IgD-negative memory B cell (primary cell): ENCODE measurements at regions not wholly inside any gene's neighbourhood (a gene's known extent, or its start where the extent isn't known, plus 50 kb on each side); places are given as distances from the start of the nearest gene placed in this dataset.
A peak's percentile ranks its signal among the peaks of the same experiment; 100 is the strongest.

ENCODE experiments used
- H3K27ac Mint-ChIP-seq, 3 donors: one replicate each; pipeline ENCODE4 v1.8.0; 2020 to 2022; ENCODE audit warnings: mild to moderate bottlenecking in 3 of 3, mixed read lengths in 3 of 3, moderate library complexity in 1 of 3
- H3K27me3 Mint-ChIP-seq: one replicate; pipeline ENCODE4 v1.8.0; 2021; ENCODE audit warnings: mixed read lengths
- H3K36me3 Mint-ChIP-seq: one replicate; pipeline ENCODE4 v1.8.0; 2020; ENCODE audit warnings: mild to moderate bottlenecking, mixed read lengths
- H3K4me1 Mint-ChIP-seq, 3 donors: one replicate each; pipeline ENCODE4 v1.8.0; 2020 to 2022; ENCODE audit warnings: mixed read lengths in 3 of 3, mild to moderate bottlenecking in 1 of 3
- H3K4me3 Mint-ChIP-seq, 4 donors: one replicate each; pipeline ENCODE4 v1.8.0; 2020 to 2022; ENCODE audit warnings: mild to moderate bottlenecking in 4 of 4, mixed read lengths in 4 of 4, moderate library complexity in 3 of 4
- H3K9me3 Mint-ChIP-seq, 3 donors: one replicate each; pipeline ENCODE4 v1.8.0; 2020 to 2021; ENCODE audit warnings: mixed read lengths in 3 of 3, mild to moderate bottlenecking in 1 of 3

DNA sequence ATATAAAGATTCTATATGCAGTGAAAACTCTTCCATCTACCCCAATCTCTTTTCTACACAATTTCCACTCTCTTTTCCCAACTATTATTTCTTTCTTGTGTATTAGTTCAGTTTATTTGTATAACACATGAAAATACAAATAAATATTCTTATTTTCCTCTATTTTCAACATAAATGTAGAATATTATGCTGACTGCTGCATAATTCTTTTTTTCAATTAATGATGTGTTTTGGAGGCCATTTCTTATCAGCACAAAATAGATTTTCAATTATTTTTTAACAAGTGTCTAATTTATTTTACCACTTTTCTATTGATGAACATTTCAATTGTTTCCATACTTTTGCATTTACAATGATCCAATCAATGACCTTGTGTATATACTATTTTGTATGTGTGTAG, 557.7 kb upstream of the NR3C2 start:
- no peaks in the 10 kb centered on the region for H3K9me3 Mint-ChIP-seq
- no peak overlapping the region for H3K4me3 Mint-ChIP-seq
- no peaks in the 10 kb centered on the region for H3K4me1 Mint-ChIP-seq
- no peaks in the 10 kb centered on the region for H3K27me3 Mint-ChIP-seq
- H3K27ac Mint-ChIP-seq = no peak overlapping the region
- H3K36me3 Mint-ChIP-seq = peaks cover 2% of the 10 kb centered on the region

DNA sequence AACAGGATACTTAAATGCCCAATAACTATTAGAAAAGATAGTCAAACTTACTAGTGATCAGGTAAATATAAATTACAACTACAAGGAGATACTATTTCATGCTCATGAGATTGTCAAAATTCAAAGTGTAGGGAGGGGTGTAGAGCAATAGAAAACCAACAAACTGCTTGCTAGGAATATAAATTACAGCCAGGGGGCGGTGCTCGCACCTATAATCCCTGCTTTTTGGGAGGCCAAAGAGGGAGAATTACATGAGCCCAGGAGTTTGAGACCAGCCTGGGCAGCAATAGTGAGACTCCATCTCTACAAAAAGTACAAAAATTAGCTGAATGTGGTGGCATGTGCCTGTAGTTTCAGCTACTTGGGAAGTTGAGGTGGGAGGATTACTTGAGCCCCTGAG, 556.5 kb upstream of the NR3C2 start:
- Mint-ChIP-seq H3K9me3 (no peaks in the 10 kb centered on the region), H3K4me1 (no peaks in the 10 kb centered on the region), H3K36me3 (peaks cover 2% of the 10 kb centered on the region), H3K27ac (no peak overlapping the region), H3K27me3 (no peaks in the 10 kb centered on the region), H3K4me3 (no peak overlapping the region)

GRCh38 chr4:148986951-148987350, 544.7 kb upstream of the NR3C2 start:
- Mint-ChIP-seq H3K4me1 (no peaks in the 10 kb centered on the region), H3K4me3 (no peak overlapping the region)

DNA sequence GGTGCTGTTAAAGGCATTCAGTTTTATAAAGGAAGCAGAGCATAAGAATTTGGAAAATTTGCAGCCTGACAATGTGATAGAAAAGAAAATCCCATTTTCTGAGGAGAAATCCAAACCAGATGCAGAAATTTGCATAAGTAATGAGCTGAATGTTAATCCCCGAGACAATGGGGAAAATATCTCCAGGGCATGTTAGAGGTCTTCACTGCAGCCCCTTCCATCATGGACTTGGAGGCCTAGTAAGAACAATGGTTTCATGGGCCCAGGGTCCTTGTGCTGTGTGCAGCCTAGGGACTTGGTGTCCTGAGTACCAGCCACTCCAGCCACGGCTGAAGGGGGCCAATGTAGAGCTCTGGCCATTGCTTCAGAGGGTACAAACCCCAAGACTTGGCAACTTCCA, 542.7 kb upstream of the NR3C2 start:
- no peak overlapping the region for H3K4me3 Mint-ChIP-seq
- H3K27ac Mint-ChIP-seq = no peak overlapping the region
- peaks cover 0 to 11% (median 4%) of the 10 kb centered on the region in 3 donors for H3K4me1 Mint-ChIP-seq
- H3K27me3 Mint-ChIP-seq = no peaks in the 10 kb centered on the region
- H3K9me3 Mint-ChIP-seq = peaks cover 4 to 6% (median 4%) of the 10 kb centered on the region in 3 donors
- no peaks in the 10 kb centered on the region for H3K36me3 Mint-ChIP-seq

More at GRCh38 chr4:148986951-148987350, 544.7 kb upstream of the NR3C2 start:
- H3K27ac Mint-ChIP-seq = no peak overlapping the region
- H3K36me3 Mint-ChIP-seq = peaks cover 3% of the 10 kb centered on the region
- no peaks in the 10 kb centered on the region for H3K27me3 Mint-ChIP-seq
- H3K9me3 Mint-ChIP-seq = peaks cover 0 to 4% (median 3%) of the 10 kb centered on the region in 3 donors

- Mint-ChIP-seq H3K9me3 (peaks cover 4 to 8% (median 6%) of the 10 kb centered on the region in 3 donors), H3K4me3 (no peak overlapping the region), H3K27ac (no peak overlapping the region), H3K36me3 (no peaks in the 10 kb centered on the region), H3K4me1 (peaks cover 0 to 11% (median 4%) of the 10 kb centered on the region in 3 donors), H3K27me3 (no peaks in the 10 kb centered on the region)
Observed at GRCh38 chr4:148982200-148982599, 540.0 kb upstream of the NR3C2 start.

- Mint-ChIP-seq H3K27me3 (no peaks in the 10 kb centered on the region), H3K36me3 (no peaks in the 10 kb centered on the region), H3K9me3 (peaks cover 4 to 8% (median 5%) of the 10 kb centered on the region in 3 donors), H3K4me3 (peak overlapping the region in 1 of 4 donors; percentile 4), H3K4me1 (peaks cover 0 to 11% (median 4%) of the 10 kb centered on the region in 3 donors), H3K27ac (no peak overlapping the region)
Observed at GRCh38 chr4:148980782-148981480, 538.7 kb upstream of the NR3C2 start.

- H3K27me3 Mint-ChIP-seq = no peaks in the 10 kb centered on the region
- H3K4me1 Mint-ChIP-seq = peaks cover 0 to 11% (median 4%) of the 10 kb centered on the region in 3 donors
- H3K4me3 Mint-ChIP-seq = no peak overlapping the region
- no peak overlapping the region for H3K27ac Mint-ChIP-seq
- no peaks in the 10 kb centered on the region for H3K36me3 Mint-ChIP-seq
- H3K9me3 Mint-ChIP-seq = peaks cover 1 to 8% (median 7%) of the 10 kb centered on the region in 3 donors
Observed at GRCh38 chr4:148978301-148978700, 536.1 kb upstream of the NR3C2 start.

DNA sequence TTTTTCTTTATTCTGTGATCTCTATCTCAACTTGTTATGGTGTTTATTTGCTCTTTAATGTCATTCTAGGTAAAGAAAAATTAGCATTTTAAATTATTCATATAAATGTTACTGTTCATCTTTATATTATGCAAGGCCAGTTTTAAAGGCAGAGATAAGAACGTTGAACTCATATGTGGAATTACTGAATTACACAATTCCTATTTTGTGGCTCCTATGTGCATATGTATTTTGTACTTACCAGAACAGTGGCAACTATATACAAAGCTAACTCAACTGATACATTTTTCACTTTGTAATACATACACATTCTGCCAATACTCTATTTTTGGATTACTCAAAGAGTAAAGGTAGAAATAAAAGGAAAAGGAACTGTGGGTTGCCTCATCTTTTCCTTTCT, 533.2 kb upstream of the NR3C2 start:
- Mint-ChIP-seq H3K27me3 (no peaks in the 10 kb centered on the region), H3K36me3 (no peaks in the 10 kb centered on the region), H3K4me3 (no peak overlapping the region), H3K27ac (no peak overlapping the region), H3K9me3 (peaks cover 1 to 9% (median 5%) of the 10 kb centered on the region in 3 donors), H3K4me1 (peaks cover 0 to 1% (median 0%) of the 10 kb centered on the region in 3 donors)

- H3K27me3 Mint-ChIP-seq = no peaks in the 10 kb centered on the region
- H3K4me1 Mint-ChIP-seq = peaks cover 0 to 1% (median 0%) of the 10 kb centered on the region in 3 donors
- H3K27ac Mint-ChIP-seq = no peak overlapping the region
- no peak overlapping the region for H3K4me3 Mint-ChIP-seq
- peaks cover 0 to 5% (median 2%) of the 10 kb centered on the region in 3 donors for H3K9me3 Mint-ChIP-seq
- no peaks in the 10 kb centered on the region for H3K36me3 Mint-ChIP-seq
Observed at GRCh38 chr4:148965080-148965479, 522.9 kb upstream of the NR3C2 start.

DNA sequence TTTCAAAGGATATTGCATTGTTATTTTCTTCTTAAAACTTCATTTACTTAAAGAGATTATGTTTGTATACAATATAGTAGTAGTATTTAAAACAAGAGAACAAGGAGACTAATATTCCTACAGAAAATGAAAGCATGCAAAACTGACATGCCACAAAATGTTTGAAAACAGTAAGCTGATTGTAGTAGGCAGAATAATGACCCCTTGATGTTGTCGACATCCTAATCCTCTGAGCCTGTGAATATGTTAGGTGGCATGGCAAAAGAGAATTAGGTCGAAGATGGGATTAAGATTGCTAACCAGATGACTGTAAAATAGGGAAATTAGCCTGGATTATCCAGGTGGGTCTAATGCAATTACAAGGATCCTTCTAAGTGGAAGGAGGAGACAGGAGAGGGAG, 522.2 kb upstream of the NR3C2 start:
- no peaks in the 10 kb centered on the region for H3K36me3 Mint-ChIP-seq
- no peak overlapping the region for H3K4me3 Mint-ChIP-seq
- H3K9me3 Mint-ChIP-seq = peaks cover 0 to 5% (median 2%) of the 10 kb centered on the region in 3 donors
- no peaks in the 10 kb centered on the region for H3K27me3 Mint-ChIP-seq
- H3K4me1 Mint-ChIP-seq = peaks cover 0 to 1% (median 0%) of the 10 kb centered on the region in 3 donors
- H3K27ac Mint-ChIP-seq = no peak overlapping the region

DNA sequence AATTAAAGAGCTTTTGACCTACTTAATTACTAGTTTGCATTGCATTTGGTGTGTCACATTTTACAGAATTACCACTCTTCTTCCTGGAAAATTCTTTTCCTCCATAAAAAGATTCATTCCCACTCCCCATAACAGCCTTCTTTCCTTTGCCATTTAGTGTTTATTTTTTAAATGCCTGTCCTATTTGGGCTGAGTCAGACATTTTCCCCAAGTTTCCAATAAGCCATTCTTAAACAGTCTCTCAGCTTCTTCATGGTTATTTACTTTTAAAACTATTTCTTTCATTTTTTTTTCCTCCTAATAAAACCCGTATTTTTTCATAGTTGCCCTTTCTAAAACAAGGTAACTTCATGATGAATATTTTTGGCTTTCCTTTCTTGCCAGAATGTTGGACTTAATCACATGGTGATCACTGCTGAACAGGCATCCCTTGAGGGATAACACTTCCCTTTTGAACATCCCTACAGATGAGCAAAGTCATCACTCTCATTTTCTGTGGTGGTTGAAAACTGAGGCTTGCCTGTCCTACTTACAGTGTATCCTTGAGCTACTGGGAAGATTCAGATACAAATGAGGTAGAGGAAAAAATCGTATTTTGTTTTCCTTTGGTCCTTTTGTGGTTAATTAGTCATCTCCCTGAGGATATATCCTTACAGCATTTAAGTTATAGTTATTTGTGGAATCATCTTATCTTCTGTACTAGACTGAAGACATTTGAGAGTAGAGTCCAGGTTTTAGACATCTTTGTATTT, 520.5 kb upstream of the NR3C2 start:
- peaks cover 0 to 5% (median 2%) of the 10 kb centered on the region in 3 donors for H3K9me3 Mint-ChIP-seq
- H3K4me1 Mint-ChIP-seq = peaks cover 0 to 1% (median 0%) of the 10 kb centered on the region in 3 donors
- no peaks in the 10 kb centered on the region for H3K27me3 Mint-ChIP-seq

GRCh38 chr4:148961526-148961925, 519.3 kb upstream of the NR3C2 start:
- Mint-ChIP-seq H3K36me3 (no peaks in the 10 kb centered on the region), H3K4me1 (no peaks in the 10 kb centered on the region), H3K27ac (peak overlapping the region in 1 of 3 donors; percentile 20), H3K4me3 (no peak overlapping the region), H3K9me3 (peaks cover 0 to 5% (median 2%) of the 10 kb centered on the region in 3 donors), H3K27me3 (no peaks in the 10 kb centered on the region)

More for the DNA sequence above, 520.5 kb upstream of the NR3C2 start:
- peak overlapping the region in 1 of 3 donors; percentile 47 for H3K27ac Mint-ChIP-seq
- H3K36me3 Mint-ChIP-seq = no peaks in the 10 kb centered on the region
- no peak overlapping the region for H3K4me3 Mint-ChIP-seq

DNA sequence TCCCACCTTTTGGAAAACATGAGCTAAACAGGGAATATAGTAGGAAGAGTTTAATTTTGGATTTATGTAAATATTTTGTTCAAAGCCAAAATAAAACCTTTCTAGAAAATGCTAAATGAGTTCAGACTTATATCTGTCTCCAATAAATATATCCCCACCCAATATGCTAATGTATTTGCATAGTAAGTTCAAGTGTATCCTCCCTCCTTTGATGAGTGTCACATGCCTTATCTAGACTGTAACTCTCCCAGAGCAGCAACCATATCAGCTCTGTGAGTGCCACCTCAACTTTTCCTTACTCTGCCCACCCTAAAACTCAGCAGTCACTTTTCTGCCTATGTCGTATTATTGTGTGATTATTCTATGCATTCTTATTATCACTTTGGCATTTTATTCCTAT, 516.1 kb upstream of the NR3C2 start:
- Mint-ChIP-seq H3K9me3 (peaks cover 0 to 5% (median 2%) of the 10 kb centered on the region in 3 donors), H3K27ac (no peak overlapping the region), H3K4me1 (no peaks in the 10 kb centered on the region), H3K4me3 (no peak overlapping the region), H3K36me3 (no peaks in the 10 kb centered on the region), H3K27me3 (no peaks in the 10 kb centered on the region)

GRCh38 chr4:148955564-148956297, 513.5 kb upstream of the NR3C2 start:
- Mint-ChIP-seq H3K27me3 (no peaks in the 10 kb centered on the region), H3K4me1 (no peaks in the 10 kb centered on the region), H3K4me3 (no peak overlapping the region), H3K27ac (peak overlapping the region in 1 of 3 donors; percentile 19), H3K9me3 (no peaks in the 10 kb centered on the region), H3K36me3 (no peaks in the 10 kb centered on the region)
